Neural progenitor cell (in vitro differentiated cells): ENCODE measurements at regions not wholly inside any gene's neighbourhood (a gene's known extent, or its start where the extent isn't known, plus 50 kb on each side); places are given as distances from the start of the nearest gene placed in this dataset.

ENCODE experiments used
- CTCF ChIP-seq: fragments of 200-600 bp; sonication (generic); IDR thresholded peaks from 2 replicates; pipeline ENCODE4 v1.5.1; 2017; ENCODE audit warnings: antibody characterized with exemption, mild to moderate bottlenecking
- EZH2 ChIP-seq: fragments of 200-600 bp; sonication (generic); IDR thresholded peaks from 2 replicates; pipeline ENCODE4 v1.6.1; 2017; ENCODE audit warnings: antibody characterized with exemption, mild to moderate bottlenecking, moderate library complexity
- EZH2phosphoT487 ChIP-seq: fragments of 200-600 bp; sonication (generic); IDR thresholded peaks from 2 replicates; pipeline ENCODE4 v1.6.1; 2017; ENCODE audit warnings: antibody characterized with exemption

GRCh38 chr2:64745562-64745961 is 91.8 kb upstream of the SERTAD2 start:
- TF ChIP-seq CTCF = no peak
- TF ChIP-seq EZH2 = no peak
- no peak for TF ChIP-seq EZH2phosphoT487
